HUDEP-2 (cell line): ENCODE measurements at regions not wholly inside any gene's neighbourhood (a gene's known extent, or its start where the extent isn't known, plus 50 kb on each side); places are given as distances from the start of the nearest gene placed in this dataset.

ENCODE experiments used
- DNase-seq, 76 experiments: peaks; one replicate each; lab custom pipeline; 2025; ENCODE audit not compliant: unreplicated experiment in 76 of 76; lab: John Stamatoyannopoulos, UW

- DNase-seq, result no peak
Measured at GRCh38 chr2:60603533-60604190, 50.2 kb upstream of the BCL11A start.

GRCh38 chr2:60604486-60605064 lies 51.1 kb upstream of the BCL11A start:
- DNase-seq, result no peak

- no peak for DNase-seq
Measured at GRCh38 chr2:60605866-60606265, 52.4 kb upstream of the BCL11A start.

- no peak for DNase-seq
Measured at GRCh38 chr2:60608679-60609078, 55.2 kb upstream of the BCL11A start.

- DNase-seq, result no peak
Measured at GRCh38 chr2:60612033-60612432, 58.6 kb upstream of the BCL11A start.

GRCh38 chr2:60614319-60614718 lies 60.9 kb upstream of the BCL11A start:
- no peak for DNase-seq

- no peak for DNase-seq
Measured at GRCh38 chr2:60621688-60622429, 68.4 kb upstream of the BCL11A start.

GRCh38 chr2:60623040-60623439 lies 69.6 kb upstream of the BCL11A start:
- no peak for DNase-seq

- DNase-seq, result no peak
Measured at GRCh38 chr2:60627412-60627811, 74.0 kb upstream of the BCL11A start.

- no peak for DNase-seq
Measured at GRCh38 chr2:60628026-60628425, 74.6 kb upstream of the BCL11A start.

- DNase-seq, result no peak
Measured at GRCh38 chr2:60628615-60629304, 75.3 kb upstream of the BCL11A start.

- no peak for DNase-seq
Measured at GRCh38 chr2:60629305-60629662, 75.8 kb upstream of the BCL11A start.

GRCh38 chr2:60629801-60630385 lies 76.4 kb upstream of the BCL11A start:
- no peak for DNase-seq

GRCh38 chr2:60633615-60634014 lies 80.2 kb upstream of the BCL11A start:
- no peak for DNase-seq

GRCh38 chr2:60634438-60634837 lies 81.0 kb upstream of the BCL11A start:
- DNase-seq, result no peak

GRCh38 chr2:60641811-60642788 lies 88.6 kb upstream of the BCL11A start:
- peak in 19 of 76 experiments; percentile 1 to 30 (median 6) for DNase-seq

- DNase-seq, result no peak
Measured at GRCh38 chr2:60643747-60644146, 90.3 kb upstream of the BCL11A start.

- no peak for DNase-seq
Measured at GRCh38 chr2:60644951-60645350, 91.5 kb upstream of the BCL11A start.

- DNase-seq, result no peak
Measured at GRCh38 chr2:60648191-60648590, 94.7 kb upstream of the BCL11A start.

- no peak for DNase-seq
Measured at GRCh38 chr2:60649721-60650120, 96.3 kb upstream of the BCL11A start.
